Transverse colon (tissue), 3 donors: ENCODE measurements at regions not wholly inside any gene's neighbourhood (a gene's known extent, or its start where the extent isn't known, plus 50 kb on each side); places are given as distances from the start of the nearest gene placed in this dataset.

ENCODE experiments used
- EP300 ChIP-seq: sonication (generic); formaldehyde crosslinking; IDR thresholded peaks from one replicate; pipeline ENCODE4 v1.6.1; 2017; ENCODE audit warnings: antibody characterized with exemption, low read depth
- POLR2AphosphoS5 ChIP-seq, 3 donors: sonication (generic); formaldehyde crosslinking; IDR thresholded peaks; one replicate each; pipeline ENCODE4 v1.6.1; 2016; ENCODE audit warnings: antibody characterized with exemption in 3 of 3

DNA sequence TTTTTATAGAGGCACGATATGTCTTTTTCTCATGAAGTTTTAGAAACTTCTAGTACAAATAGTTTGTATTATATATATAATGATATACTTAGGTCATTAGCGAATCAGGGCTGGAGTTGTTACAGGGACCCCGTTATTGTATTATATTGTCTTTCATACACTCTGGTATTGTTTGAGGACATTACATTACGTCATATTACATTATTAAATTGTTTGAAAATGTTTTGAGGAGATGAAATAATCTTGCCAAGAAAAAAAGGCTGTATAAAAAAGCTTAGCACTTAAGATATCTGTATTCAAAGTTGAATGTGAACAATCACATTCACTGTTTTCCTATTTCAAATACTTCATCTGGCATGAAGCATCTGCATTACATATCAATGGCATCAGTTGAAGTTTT is 239.6 kb upstream of the ASCC3 start:
- TF ChIP-seq EP300, result no peak
- TF ChIP-seq POLR2AphosphoS5 (IDR thresholded peaks at IDR 0.05), result no peak
